ENCODE measurements at regions not wholly inside any gene's neighbourhood (a gene's known extent, or its start where the extent isn't known, plus 50 kb on each side); places are given as distances from the start of the nearest gene placed in this dataset.

DNA sequence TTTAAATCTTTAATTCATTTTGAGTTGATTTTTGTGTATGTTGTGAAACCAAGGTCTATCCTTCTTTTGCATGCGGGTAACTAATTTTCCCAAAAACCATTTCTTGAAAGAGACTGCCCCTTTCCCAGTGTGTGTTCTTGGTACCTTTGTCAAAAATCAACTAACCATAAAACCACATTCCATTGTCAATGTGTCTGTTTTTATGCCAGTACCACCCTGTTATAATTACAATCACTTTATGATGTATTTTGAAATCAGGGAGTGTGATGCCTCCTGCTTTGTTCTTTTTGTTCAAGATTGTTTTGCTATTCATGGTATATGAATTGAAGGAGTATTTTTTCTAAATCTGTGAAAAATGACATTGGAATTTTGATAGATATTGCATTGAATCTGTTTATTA, 689.6 kb downstream of the TSN start:
- no peak for DNase-seq

DNA sequence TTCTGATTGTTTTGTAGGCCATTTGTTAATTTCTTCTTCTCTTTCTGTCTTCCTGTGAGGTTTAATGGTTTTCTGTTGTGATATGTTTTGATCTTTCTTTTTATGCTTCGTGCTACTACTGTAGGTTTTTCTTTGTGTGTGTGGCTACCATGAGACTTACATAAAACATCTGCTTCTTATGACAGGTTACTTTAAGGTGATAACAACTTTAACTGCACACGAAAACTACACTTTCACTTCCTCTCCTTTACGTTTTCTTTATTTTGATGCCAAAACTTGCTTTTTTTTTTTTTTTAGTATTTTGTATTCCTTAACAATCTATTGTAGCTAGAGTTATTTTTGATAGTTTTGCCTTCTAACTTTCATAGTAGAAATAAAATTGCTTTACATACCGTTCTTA, 691.3 kb downstream of the TSN start:
- no peak for DNase-seq

DNA sequence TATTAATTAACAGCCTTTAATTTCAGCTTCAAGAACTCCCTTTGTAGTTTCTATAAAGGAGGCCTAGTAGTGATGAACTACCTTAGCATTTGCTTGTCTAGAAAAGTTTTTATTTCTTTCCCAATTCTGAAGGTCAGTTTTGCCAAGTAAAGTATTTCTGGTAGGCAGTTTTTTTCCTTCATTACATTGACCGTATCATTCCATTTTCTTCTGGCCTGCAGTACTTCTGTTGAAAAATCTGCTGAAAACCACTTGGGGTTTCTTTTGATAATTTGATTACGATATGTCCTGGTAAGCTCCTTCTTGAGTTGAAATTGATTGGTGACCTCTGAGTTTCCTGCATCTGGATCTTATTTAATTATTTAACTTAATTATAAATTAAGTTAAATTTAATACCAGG, 691.8 kb downstream of the TSN start:
- no peak for DNase-seq

DNA sequence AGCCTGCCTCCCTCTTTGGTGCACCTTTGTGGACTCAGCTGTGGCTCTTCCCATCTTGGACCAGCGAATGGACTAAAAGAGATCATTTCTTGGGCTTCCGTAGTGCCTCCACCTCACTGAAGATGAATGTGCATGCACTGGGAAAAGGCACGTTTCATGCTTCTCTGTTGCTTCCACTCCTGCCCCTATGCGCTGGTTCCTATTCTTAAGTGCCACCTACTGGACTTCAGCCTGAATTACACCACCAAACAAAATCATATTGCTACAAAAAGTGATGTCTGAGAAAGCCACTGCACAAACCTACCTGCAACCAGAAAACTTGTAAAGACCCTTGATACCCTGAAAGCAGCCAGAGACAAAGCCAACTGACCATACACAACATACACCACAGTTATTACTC, 695.6 kb downstream of the TSN start:
- peak; percentile 12 for DNase-seq

DNA sequence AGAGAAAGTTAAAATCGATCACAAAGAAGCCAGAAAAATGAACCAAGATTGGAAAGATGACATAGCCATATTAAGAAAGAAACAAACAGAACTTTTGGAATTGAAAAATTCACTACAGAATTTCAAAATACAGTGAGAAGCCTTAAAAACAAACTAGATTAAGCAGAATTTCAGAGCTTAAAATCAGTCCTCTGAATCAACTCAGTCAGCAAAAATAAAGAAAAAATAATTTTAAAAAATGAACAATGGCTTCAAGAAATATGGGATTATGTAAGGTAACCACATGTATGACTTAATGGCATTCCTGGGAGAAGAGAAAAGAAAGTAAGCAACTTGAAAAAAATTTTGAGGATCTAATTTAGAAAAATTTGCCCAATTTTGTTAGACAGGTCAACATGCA, 696.2 kb downstream of the TSN start:
- DNase-seq: no peak

DNA sequence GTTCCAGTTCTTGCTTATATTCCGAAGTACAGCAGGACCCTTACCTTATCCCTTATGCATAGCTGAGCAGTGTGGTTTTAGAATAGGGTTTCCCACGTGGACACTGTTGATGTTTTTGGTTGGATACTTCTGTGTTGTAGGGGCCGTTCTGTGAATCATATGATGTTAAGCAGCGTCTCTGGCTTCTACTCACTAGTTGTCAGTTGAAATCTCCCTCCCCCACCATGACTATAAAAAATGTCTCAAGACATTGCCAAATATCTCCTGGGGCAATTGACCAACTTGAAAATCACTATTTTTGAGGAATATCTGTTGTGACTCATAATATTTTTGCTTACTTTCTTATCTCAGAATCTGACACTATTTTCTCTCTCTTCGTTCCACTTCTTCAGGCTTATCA, 713.7 kb downstream of the TSN start:
- DNase-seq: no peak

DNA sequence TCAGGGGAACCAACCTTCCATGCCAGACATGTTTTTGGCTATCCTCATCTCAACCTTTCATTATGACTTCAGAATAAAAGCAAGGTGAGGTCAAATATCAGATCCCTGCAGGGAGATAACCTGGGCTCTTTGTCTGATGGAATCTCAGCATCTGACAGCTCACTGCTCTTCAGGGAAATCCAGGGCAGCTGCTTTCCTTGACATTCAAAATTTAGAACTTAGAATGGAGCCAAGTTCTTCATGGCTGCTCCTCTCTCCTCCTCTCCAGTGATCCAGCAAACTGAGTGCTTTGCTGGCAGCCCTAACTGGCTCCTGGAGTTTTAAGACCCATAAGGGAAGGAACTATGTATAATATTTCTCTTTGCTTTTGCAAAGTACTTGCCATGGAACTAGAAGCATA, 716.3 kb downstream of the TSN start:
- DNase-seq: no peak

DNA sequence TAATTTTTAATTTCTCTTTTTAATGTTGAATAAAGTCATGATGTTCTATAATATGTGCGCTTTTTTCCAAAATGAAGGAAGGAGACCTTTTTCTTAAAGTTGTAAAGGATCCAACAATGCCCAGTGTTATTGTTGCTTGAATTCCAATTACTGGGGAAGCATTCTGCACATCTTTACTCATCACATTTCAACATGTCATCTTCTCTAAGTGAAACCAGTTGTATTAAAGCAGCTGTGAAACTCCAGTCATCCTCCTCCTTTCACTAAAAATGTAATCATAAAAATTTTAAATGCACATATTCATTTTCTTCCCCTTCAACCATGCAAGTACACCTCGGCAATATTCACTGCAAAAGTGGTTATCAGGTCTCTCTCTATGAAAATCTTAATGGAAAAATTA, 722.7 kb downstream of the TSN start:
- no peak for DNase-seq

DNA sequence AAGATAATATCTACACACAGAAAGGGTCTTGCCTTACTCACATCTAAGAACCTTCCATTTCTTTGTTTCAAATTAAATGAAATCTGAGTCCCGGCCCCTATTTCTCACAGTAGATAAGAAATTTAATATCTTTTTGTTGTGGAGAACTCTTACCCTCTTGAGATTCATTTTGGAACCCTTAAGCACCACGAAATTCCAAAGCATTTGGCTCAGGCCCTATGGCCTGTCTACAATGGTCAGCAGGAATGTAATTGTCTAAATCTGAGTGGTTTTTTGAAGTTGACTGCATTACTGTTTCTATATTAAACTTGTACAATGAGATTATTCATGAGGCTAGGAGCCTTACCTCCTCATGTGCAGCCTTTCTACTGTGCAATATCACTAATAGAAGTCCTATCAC, 723.3 kb downstream of the TSN start:
- no peak for DNase-seq

DNA sequence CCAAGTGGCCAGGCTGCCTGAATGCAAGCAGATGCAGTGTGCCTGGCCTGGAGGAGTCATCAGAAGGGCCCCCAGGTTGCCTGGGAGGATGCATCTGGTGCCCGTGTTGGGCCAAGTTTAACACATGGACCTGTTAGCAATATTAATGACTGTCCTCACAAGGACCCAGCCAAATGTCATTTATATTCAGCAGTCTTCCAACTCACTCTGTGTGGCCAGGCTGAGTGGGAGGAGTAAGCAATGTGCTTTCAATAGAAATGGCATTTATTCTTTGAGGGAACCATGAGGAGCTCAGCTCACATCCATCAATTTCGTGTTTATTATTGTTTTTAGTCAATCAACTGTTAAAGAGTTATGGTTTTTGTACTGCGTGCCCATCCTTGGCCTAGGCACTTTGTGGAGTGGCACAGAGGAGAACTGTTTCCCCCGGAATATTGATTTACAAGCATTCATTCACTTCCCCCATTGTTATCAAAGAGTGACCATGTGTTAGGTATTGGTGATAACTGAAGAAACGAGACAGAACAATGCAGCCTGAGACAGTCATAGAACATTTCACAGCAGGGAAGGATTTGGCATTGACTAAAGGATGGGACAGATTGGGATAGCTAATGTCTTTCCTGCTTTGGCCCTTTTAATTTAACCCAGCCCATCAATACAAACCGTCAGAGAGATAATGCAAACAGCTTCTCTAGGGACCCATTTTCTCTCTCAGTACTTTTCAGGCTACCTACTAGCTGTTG, 725.2 kb downstream of the TSN start:
- no peak for DNase-seq

DNA sequence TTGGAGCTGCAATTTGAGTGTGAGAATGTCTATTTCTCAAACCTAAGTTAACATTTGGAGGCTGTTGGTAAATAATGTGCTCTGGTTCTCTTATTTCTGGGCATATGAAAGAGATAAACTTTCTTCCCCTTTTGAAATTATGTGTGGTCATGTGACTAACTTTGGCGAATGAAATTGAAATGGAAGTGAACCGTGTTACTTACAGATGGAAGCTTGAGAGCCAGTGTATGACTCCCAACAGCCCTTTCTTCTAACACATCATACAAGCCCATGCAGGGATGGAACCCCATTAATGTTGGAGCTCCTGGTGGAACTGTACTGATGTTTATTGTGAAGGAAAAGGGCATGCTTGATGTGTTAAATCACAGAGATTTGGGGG, 725.8 kb downstream of the TSN start:
- no peak for DNase-seq

DNA sequence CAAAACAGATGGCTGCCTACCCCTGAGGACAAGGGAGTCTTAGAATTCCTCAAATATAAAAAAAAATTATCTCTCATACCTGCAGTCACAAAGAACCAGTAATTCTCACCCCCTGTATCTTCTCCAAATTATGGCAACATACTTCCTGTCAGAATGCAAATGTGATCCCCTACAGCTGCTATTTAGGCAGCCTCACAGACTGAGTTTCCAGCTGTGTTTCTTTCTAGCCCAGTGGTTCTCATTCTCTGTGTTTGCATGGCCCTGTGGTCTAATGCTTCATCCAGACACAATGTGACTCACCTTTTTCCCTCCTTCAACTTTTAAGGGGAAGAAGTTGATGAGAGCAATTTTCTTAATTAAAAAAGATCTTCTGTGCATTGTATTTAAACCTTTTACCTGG, 726.3 kb downstream of the TSN start:
- no peak for DNase-seq

DNA sequence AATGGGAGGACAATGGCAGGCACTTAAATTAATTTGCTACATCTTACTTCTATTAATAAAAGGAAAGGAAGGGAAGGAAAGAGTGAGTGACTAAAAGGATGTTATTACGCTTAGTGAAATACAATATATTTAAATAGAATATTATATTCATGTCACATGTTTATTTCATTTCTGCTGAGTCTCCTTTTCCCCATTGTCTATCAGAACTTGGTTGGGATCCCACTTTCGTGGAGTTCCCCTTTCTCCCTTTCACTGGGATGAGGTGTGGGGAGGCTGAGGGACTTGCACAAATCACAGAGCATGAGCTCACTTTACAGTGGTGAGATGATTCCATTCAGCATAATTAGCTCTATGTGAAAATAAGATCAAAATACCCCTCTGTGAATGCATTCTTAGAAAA, 730.6 kb downstream of the TSN start:
- DNase-seq: no peak

DNA sequence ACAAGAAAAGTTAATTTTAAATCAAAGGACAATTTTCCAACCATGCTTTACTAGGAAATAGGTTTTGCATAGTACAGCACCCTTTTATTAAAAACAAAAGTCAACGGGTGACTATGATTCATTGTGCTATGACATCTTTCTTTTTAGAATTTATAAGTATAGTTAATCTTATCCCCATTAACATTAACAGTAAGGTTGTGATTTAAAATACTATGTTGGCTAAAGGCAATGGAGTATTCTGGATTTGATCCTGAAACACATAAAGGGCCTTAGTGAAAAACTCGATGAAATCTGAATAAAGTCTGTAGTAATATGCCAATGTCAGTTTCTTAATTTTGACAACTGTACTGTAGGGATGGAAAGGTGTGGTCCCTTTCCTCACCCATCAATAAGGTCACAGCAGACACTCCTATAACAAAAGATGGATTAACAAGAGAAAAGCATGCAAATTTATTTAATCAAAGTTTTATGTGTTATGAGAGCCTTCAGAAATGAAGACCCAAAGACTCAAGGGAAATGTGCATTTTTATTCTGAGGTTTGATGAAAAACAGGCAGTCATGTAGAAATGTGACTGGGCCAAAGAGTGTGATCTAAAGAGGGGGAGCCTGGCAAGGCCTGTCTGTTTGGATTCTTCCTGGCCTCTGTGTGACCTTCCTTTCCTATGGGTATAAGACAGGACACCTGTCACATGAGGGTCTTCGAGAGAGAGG, 731.4 kb downstream of the TSN start:
- DNase-seq: no peak

DNA sequence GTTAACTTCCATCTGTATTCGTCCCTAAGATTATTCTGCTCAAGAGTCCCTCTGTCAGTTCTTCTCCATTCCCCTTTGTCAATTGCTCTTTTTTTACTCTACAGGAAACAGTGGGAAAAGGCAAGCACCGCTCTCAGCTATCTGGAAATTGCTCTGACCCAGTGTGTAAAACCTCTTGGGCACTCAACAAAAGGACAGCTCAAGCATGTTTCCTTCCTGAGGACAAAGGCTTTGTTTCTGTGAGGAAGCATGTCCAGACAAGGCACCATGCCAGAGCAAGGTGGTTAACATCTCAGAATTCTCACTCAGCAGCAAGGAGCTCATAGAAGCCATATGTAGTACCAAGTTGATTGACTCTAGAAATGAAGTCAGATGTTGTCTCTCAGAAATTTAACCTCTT, 735.6 kb downstream of the TSN start:
- DNase-seq: no peak

DNA sequence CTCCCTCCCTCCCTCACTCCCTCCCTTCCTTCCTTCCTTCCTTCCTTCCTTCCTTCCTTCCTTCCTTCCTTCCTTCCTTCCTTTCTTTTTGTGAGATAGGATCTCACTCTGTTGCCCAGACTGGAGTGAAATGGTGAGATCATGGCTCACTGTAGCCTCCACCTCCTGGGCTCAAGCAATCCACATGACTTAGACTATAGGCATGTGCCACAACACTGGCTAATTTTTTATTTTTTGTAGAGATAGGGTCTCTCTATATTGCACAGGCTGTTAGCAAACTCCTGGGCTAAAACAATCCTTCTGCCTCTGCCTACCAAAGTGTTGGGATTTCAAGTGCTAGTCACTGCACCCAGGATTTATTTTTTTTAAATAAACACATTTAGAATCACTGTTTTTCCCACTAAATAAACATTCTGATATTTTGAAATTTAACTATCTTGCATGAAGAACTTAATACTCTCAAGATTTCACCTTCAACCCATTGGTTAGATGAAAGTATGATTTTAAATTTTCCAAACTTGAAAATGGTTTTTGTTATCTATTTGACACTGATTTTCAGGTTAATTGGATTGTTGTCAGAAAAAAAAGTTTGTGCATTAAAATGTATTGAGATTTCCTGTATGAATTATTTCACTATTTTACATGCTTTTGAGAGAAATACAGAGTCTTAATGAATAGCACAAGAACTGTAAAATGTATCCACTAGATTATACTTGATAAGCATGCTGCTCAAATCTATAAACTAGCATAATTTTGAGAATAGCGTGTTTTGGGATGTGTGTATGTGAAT, 745.1 kb downstream of the TSN start:
- no peak for DNase-seq

DNA sequence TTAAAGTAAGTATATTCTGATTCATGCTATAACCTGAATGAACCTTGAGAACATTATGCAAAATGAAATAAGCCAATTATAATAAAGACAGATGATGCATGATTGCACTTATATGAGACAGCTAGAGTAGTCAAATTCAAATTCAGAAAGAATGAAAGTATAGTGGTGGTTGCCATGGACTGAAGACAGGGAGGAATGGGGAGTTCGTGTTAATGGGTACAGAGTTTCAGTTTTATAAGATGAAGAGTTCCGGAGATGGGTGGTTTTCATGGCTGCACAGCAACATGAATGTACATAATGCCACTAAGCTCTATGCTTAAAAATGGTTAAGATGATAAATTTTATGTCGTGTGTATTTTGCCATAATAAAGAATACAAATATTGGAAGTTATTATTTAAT, 751.2 kb downstream of the TSN start:
- no peak for DNase-seq

DNA sequence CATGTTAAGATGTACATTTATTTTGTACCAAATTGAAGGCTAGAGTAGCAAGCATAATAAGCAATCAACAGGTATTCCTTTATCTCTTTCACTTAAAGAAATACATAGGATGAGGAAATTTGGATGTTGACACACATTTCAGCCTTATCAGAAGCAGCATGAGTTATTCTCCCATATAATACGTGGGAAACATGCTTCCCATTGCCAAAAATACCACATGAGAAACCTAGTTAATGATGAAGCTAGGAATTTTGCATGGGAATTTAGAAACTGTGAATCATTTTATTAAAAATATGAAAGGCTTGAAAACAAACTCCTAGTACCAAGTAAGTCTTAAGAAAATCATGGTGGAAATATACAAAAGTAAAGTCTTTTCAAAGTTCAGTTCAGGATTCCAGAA, 751.8 kb downstream of the TSN start:
- no peak for DNase-seq

DNA sequence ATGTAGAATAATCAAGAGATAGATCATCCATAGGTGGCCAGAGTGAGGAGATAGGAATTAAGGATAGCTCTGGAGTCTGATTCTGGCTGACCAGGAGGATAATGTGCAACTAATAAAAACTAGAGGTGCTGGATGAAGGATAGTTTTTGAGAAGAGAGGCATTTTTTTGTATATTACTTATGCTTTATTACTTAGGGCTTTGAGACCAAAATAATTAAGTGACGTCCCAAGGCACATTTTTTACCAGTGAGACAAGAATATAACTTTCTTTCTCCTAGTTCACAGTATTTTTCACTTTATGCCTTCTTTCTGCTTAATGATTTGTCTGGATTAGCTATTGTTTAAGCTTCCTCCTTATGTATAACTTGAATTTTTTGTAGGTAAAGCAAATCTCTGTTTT, 756.6 kb downstream of the TSN start:
- no peak for DNase-seq

DNA sequence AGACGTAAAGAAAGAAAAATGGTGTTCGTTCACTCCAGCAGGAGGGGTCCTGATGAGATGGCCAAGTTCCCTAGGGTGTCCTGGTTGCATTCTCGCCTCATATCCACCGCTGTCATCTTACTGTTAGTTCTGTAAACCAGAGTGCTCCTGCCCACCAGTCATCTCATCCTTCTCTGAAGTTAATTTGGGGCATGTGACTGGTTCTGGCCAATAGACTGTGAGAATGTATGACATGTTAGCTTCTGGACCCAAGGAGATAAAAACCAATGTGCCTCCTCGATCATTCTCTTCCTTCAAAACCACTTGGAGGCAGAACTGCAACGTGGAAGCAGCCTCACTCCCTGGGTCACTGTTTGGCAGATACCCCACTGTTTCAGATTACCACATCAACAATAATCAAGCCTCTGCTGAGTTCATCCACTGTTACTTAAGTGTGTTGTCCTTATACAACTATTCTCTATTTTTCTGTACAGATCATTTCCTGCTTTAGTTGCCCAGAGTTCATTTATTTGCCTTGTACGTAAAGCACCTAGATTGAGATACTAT, 759.1 kb downstream of the TSN start:
- no peak for DNase-seq

DNA sequence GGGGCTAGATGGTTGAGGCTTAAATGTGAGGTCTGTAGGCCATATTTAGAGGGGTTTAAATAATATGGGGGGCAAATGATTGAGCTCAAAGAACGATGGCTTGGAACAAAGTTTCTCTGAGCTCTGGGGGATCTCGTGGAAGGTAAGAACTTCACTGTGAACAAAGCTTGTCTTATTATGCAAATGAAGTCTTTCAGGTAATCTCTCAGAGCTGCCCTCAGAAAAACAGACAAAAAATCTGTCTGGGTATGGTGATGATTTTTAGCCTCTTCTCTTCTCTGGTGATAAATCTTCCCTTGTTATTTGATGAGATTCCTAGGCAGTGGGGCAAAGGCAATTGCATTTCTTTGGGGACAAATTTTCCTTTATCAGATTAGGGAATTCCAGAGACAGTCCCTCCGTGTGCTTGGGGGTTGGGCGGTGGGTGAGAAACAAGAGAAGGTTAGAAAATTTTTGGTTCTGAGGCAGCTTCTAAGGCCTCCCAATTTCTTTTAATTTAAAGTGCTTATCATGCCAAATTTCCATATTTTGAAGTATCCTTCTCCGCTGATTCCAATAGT, 760.4 kb downstream of the TSN start:
- no peak for DNase-seq

DNA sequence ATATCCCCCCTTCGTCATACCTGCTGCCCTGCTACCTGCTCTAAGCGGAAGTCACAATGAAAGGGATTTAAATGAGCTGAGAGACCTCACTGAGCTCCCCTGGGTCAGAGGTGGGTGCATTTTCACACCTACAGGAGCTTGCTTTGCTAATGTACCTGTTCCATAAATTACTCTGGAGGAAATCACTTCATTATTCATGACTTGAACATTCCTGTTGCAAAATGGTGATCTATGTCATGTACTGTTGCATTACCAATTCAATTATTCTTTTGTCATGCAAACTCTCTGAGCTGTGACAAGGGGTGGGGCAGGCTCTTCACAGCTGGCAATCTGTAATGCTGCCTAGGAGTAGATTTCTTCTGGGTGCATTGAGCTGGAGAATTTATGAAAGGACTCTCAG, 761.3 kb downstream of the TSN start:
- DNase-seq: no peak

DNA sequence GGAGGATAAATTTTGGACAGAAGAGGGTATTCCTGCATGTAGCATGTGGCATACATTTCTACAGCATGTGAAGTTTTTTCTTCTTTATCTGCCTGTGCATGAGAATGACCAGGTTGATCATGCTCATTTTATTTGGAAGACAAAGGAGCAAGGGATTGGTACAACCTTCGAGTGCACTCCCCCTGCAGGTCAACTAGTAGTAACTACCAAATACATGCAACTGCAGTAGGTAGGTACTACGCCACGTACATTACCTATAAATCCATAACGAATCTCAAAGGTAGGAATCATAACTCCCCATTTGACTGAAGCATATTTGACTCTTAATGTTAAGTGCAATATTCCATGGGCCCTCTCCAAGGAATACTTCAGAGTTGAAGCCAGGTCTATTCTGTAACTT, 763.9 kb downstream of the TSN start:
- DNase-seq: no peak

All from NCI-H2171 (cell line).